ENCODE measurements at regions not wholly inside any gene's neighbourhood (a gene's known extent, or its start where the extent isn't known, plus 50 kb on each side); places are given as distances from the start of the nearest gene placed in this dataset.

- WGBS, 2 donors, result 28 to 40% methylated on average over 2 of the region's 2 CpGs
- H3K4me3 ChIP-seq, result no peak overlapping the region
- no peak overlapping the region for H3K27ac ChIP-seq
- H3K36me3 ChIP-seq, result no peaks in the 10 kb centered on the region
- H3K4me1 ChIP-seq, result no peaks in the 10 kb centered on the region
- ATAC-seq (no peak), DNase-seq (no peak)
- H3K9me3 ChIP-seq, result peaks cover 0 to 8% (median 0%) of the 10 kb centered on the region in 11 donors
- peaks cover 0 to 20% (median 0%) of the 10 kb centered on the region in 7 donors for H3K27me3 ChIP-seq
- intact Hi-C loops (cut with DNase I), result no loop called here
- no peak for TF ChIP-seq CTCF (IDR thresholded peaks at IDR 0.05)
These were observed 99.0 kb downstream of the ASB9 start for GRCh38 chrX:15170927-15171326.

- Histone ChIP-seq H3K27me3 (peaks cover 0 to 33% (median 0%) of the 10 kb centered on the region in 7 donors), H3K27ac (no peak overlapping the region), H3K36me3 (no peaks in the 10 kb centered on the region), H3K4me3 (no peak overlapping the region), H3K9me3 (peaks cover 0 to 8% (median 0%) of the 10 kb centered on the region in 11 donors), H3K4me1 (no peaks in the 10 kb centered on the region)
- DNase-seq (no peak), ATAC-seq (no peak)
- intact Hi-C loops (cut with DNase I), result no loop called here
- WGBS, 2 donors, result 86 to 94% methylated on average over 3 of the region's 3 CpGs
- TF ChIP-seq CTCF (IDR thresholded peaks at IDR 0.05), result no peak
These were observed 102.1 kb downstream of the ASB9 start for GRCh38 chrX:15167826-15168225.

- no peak for TF ChIP-seq CTCF (IDR thresholded peaks at IDR 0.05)
- Histone ChIP-seq H3K36me3 (no peaks in the 10 kb centered on the region), H3K4me1 (no peaks in the 10 kb centered on the region), H3K9me3 (peaks cover 0 to 8% (median 0%) of the 10 kb centered on the region in 11 donors), H3K27ac (no peak overlapping the region), H3K4me3 (no peak overlapping the region), H3K27me3 (peaks cover 0 to 38% (median 0%) of the 10 kb centered on the region in 7 donors)
- DNase-seq (no peak), ATAC-seq (no peak)
- 33 to 43% methylated on average over 4 of the region's 4 CpGs for WGBS, 2 donors
- intact Hi-C loops (cut with DNase I), result no loop called here
These were observed 104.1 kb downstream of the ASB9 start for GRCh38 chrX:15165832-15166231.

GRCh38 chrX:15163131-15163530 lies 106.8 kb downstream of the ASB9 start:
- no peak for TF ChIP-seq CTCF (IDR thresholded peaks at IDR 0.05)
- ATAC-seq (no peak), DNase-seq (no peak)
- 94 to 95% methylated on average over 3 of the region's 3 CpGs for WGBS, 2 donors
- H3K27me3 ChIP-seq, result peaks cover 0 to 25% (median 0%) of the 10 kb centered on the region in 7 donors
- H3K36me3 ChIP-seq, result no peaks in the 10 kb centered on the region
- no peaks in the 10 kb centered on the region for H3K4me1 ChIP-seq
- intact Hi-C loops (cut with DNase I), result no loop called here
- H3K4me3 ChIP-seq, result no peak overlapping the region
- H3K27ac ChIP-seq, result no peak overlapping the region
- peaks cover 0 to 8% (median 0%) of the 10 kb centered on the region in 11 donors for H3K9me3 ChIP-seq

Data from heart right ventricle (tissue), 16 donors.